ENCODE measurements at regions not wholly inside any gene's neighbourhood (a gene's known extent, or its start where the extent isn't known, plus 50 kb on each side); places are given as distances from the start of the nearest gene placed in this dataset.
"Not testable (repeated sequence)": the region's sequence is repeated elsewhere in the genome, so short reads cannot be mapped to it uniquely, and the experiment has no call there.

- ATAC-seq, result no peak
- TF ChIP-seq POU6F1 (CRISPR knock-in tag; IDR thresholded peaks at IDR 0.05; ENCODE audit: borderline replicate concordance, low read depth) (no peak), OSR1 (CRISPR knock-in tag; IDR thresholded peaks at IDR 0.05) (no peak), ZNF565 (CRISPR knock-in tag; conservative IDR thresholded peaks at IDR 0.05; ENCODE audit: low read depth) (no peak), ISL1 (CRISPR knock-in tag; IDR thresholded peaks at IDR 0.05) (no peak), ZNF70 (CRISPR knock-in tag; IDR thresholded peaks at IDR 0.05) (no peak), PATZ1 (CRISPR knock-in tag; IDR thresholded peaks at IDR 0.05; ENCODE audit: borderline replicate concordance) (no peak), ESRRG (CRISPR knock-in tag; IDR thresholded peaks at IDR 0.05) (no peak), TCF4 (CRISPR knock-in tag; IDR thresholded peaks at IDR 0.05; ENCODE audit: borderline replicate concordance) (no peak)
Measured at GRCh38 chr15:87549860-87550259, 706.7 kb downstream of the NTRK3 start.

- no peak for ATAC-seq
- TF ChIP-seq TOX (CRISPR knock-in tag; IDR thresholded peaks at IDR 0.05; ENCODE audit: borderline replicate concordance), result no peak
- TF ChIP-seq TCF4 (CRISPR knock-in tag; IDR thresholded peaks at IDR 0.05; ENCODE audit: borderline replicate concordance), result no peak
- no peak for TF ChIP-seq OSR1 (CRISPR knock-in tag; IDR thresholded peaks at IDR 0.05)
- TF ChIP-seq ZFP3 (CRISPR knock-in tag; IDR thresholded peaks at IDR 0.05), result no peak
- TF ChIP-seq GLIS3 (CRISPR knock-in tag; IDR thresholded peaks at IDR 0.05), result no peak
- no peak for TF ChIP-seq BACH2 (CRISPR knock-in tag; IDR thresholded peaks at IDR 0.05; ENCODE audit: borderline replicate concordance)
- TF ChIP-seq ISL1 (CRISPR knock-in tag; IDR thresholded peaks at IDR 0.05), result no peak
- no peak for TF ChIP-seq CSRNP3 (CRISPR knock-in tag; IDR thresholded peaks at IDR 0.05)
- no peak for TF ChIP-seq ZNF565 (CRISPR knock-in tag; conservative IDR thresholded peaks at IDR 0.05; ENCODE audit: low read depth)
- no peak for TF ChIP-seq TSHZ2 (CRISPR knock-in tag; IDR thresholded peaks at IDR 0.05)
- TF ChIP-seq CSDC2 (CRISPR knock-in tag; IDR thresholded peaks at IDR 0.05), result no peak
- no peak for TF ChIP-seq ESRRG (CRISPR knock-in tag; IDR thresholded peaks at IDR 0.05)
- no peak for TF ChIP-seq ZFP30 (CRISPR knock-in tag; IDR thresholded peaks at IDR 0.05)
- TF ChIP-seq PPARA (CRISPR knock-in tag; IDR thresholded peaks at IDR 0.05; ENCODE audit: borderline replicate concordance), result no peak
Measured at GRCh38 chr15:87549296-87549695, 707.2 kb downstream of the NTRK3 start.

GRCh38 chr15:87548590-87548989 is 707.9 kb downstream of the NTRK3 start:
- ATAC-seq, result not testable (repeated sequence)

GRCh38 chr15:87547470-87548181 is 708.9 kb downstream of the NTRK3 start:
- no peak for ATAC-seq
- TF ChIP-seq CSDC2 (CRISPR knock-in tag; IDR thresholded peaks at IDR 0.05) (no peak), SNAI2 (CRISPR knock-in tag; IDR thresholded peaks at IDR 0.05) (no peak), RARB (CRISPR knock-in tag; IDR thresholded peaks at IDR 0.05) (no peak), TCF4 (CRISPR knock-in tag; IDR thresholded peaks at IDR 0.05; ENCODE audit: borderline replicate concordance) (no peak), ZC3H10 (CRISPR knock-in tag; IDR thresholded peaks at IDR 0.05) (no peak), BACH2 (CRISPR knock-in tag; IDR thresholded peaks at IDR 0.05; ENCODE audit: borderline replicate concordance) (no peak), OSR1 (CRISPR knock-in tag; IDR thresholded peaks at IDR 0.05) (no peak), PATZ1 (CRISPR knock-in tag; IDR thresholded peaks at IDR 0.05; ENCODE audit: borderline replicate concordance) (no peak), ZFP3 (CRISPR knock-in tag; IDR thresholded peaks at IDR 0.05) (no peak)

All from SK-N-SH treated with all-trans-retinoic acid at 6 μM for 48 hours (cell line).